ENCODE measurements at regions not wholly inside any gene's neighbourhood (a gene's known extent, or its start where the extent isn't known, plus 50 kb on each side); places are given as distances from the start of the nearest gene placed in this dataset.

GRCh38 chr12:115730975-115731541, 546.4 kb downstream of the MED13L start:
- no peak for TF ChIP-seq CTCF (conservative IDR thresholded peaks at IDR 0.05 in 1 of 2, IDR thresholded peaks at IDR 0.05 in 1 of 2; ENCODE audit: low read depth in 1 of 2, low read length in 2 of 2)
- TF ChIP-seq EZH2 (IDR thresholded peaks at IDR 0.05; ENCODE audit: low read length, missing control alignments), result no peak
- DNase-seq (ENCODE audit: low read depth in 2 of 2), result no peak

DNA sequence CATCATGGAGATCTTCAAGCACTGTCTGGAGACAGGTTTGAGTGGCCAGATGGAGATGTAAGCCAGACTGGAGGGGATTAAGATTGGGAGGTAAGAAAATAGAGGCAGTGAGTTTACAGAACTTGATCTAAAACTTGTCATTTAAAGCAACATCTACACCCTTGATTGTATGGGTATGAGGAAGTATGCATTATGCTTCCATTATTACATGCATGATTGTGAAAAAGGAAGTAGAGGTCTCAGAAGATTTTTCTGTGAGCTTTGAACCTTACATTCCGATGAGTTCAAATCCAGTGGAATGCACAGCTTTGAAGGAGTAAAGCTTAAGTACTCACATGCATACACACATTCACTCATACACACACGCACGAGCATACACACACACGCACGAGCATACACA, 550.8 kb downstream of the MED13L start:
- Histone ChIP-seq H3K9me3 (ENCODE audit: control insufficient read depth, insufficient read depth, low read depth, low read length) (no peaks in the 10 kb centered on the region), H3K27me3 (ENCODE audit: control insufficient read depth, insufficient read depth, low read length) (no peaks in the 10 kb centered on the region), H3K27ac (ENCODE audit: insufficient read depth, low read length) (no peak overlapping the region), H3K4me3 (replicated peaks in 1 of 4; ENCODE audit: control extremely low read depth in 1 of 4, insufficient read depth in 1 of 4, low read depth in 3 of 4, low read length in 4 of 4) (no peak overlapping the region), H3K4me2 (ENCODE audit: extremely low read depth, insufficient read depth, low read length) (no peak overlapping the region), H2AFZ (ENCODE audit: low read length) (no peak overlapping the region), H3K4me1 (ENCODE audit: control insufficient read depth, extremely low read depth, insufficient read depth, low read length) (no peaks in the 10 kb centered on the region), H3K36me3 (ENCODE audit: control insufficient read depth, insufficient read depth, low read length) (no peaks in the 10 kb centered on the region), H4K20me1 (ENCODE audit: control insufficient read depth, extremely low read depth, insufficient read depth, low read length) (no peaks in the 10 kb centered on the region), H3K79me2 (ENCODE audit: control insufficient read depth, insufficient read depth, low read length) (no peaks in the 10 kb centered on the region), H3K9ac (ENCODE audit: insufficient read depth, low read length) (no peak overlapping the region)
- TF ChIP-seq EZH2 (IDR thresholded peaks at IDR 0.05; ENCODE audit: low read length, missing control alignments) (no peak), CTCF (conservative IDR thresholded peaks at IDR 0.05 in 1 of 2, IDR thresholded peaks at IDR 0.05 in 1 of 2; ENCODE audit: low read depth in 1 of 2, low read length in 2 of 2) (no peak)
- DNase-seq (ENCODE audit: low read depth in 2 of 2), result no peak

More at GRCh38 chr12:115730975-115731541, 546.4 kb downstream of the MED13L start:
- no peaks in the 10 kb centered on the region for H3K36me3 ChIP-seq (ENCODE audit: control insufficient read depth, insufficient read depth, low read length)
- no peaks in the 10 kb centered on the region for H3K4me1 ChIP-seq (ENCODE audit: control insufficient read depth, extremely low read depth, insufficient read depth, low read length)
- no peak overlapping the region for H3K4me2 ChIP-seq (ENCODE audit: extremely low read depth, insufficient read depth, low read length)
- H3K9ac ChIP-seq (ENCODE audit: insufficient read depth, low read length), result no peak overlapping the region
- H3K9me3 ChIP-seq (ENCODE audit: control insufficient read depth, insufficient read depth, low read depth, low read length), result no peaks in the 10 kb centered on the region
- H2AFZ ChIP-seq (ENCODE audit: low read length), result no peak overlapping the region
- H3K27ac ChIP-seq (ENCODE audit: insufficient read depth, low read length), result no peak overlapping the region
- no peaks in the 10 kb centered on the region for H4K20me1 ChIP-seq (ENCODE audit: control insufficient read depth, extremely low read depth, insufficient read depth, low read length)
- H3K4me3 ChIP-seq (replicated peaks in 1 of 4; ENCODE audit: control extremely low read depth in 1 of 4, insufficient read depth in 1 of 4, low read depth in 3 of 4, low read length in 4 of 4), result no peak overlapping the region
- H3K27me3 ChIP-seq (ENCODE audit: control insufficient read depth, insufficient read depth, low read length), result no peaks in the 10 kb centered on the region
- no peaks in the 10 kb centered on the region for H3K79me2 ChIP-seq (ENCODE audit: control insufficient read depth, insufficient read depth, low read length)

DNA sequence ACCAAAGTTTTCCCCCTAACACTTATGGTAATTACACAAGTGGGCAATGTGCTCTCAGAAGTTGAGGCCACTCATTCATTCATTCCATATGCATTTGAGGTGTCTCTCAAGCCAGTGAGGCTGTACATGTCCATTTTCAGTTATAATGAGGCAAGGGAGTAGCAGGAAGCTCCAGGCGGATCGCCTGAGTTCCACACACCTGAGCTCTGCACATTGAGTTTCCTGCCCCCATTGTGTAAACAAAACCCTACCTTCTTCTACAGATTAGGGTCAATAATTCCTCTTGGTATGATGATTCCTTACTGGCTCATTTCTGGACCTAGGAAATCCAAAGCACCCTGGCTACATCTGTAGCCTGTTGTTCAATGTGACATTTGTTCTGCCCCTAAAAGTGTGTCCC, 555.3 kb downstream of the MED13L start:
- no peak overlapping the region for H3K27ac ChIP-seq (ENCODE audit: insufficient read depth, low read length)
- H3K4me3 ChIP-seq (replicated peaks in 1 of 4; ENCODE audit: control extremely low read depth in 1 of 4, insufficient read depth in 1 of 4, low read depth in 3 of 4, low read length in 4 of 4), result no peak overlapping the region
- H2AFZ ChIP-seq (ENCODE audit: low read length), result no peak overlapping the region
- H3K4me2 ChIP-seq (ENCODE audit: extremely low read depth, insufficient read depth, low read length), result no peak overlapping the region
- H3K79me2 ChIP-seq (ENCODE audit: control insufficient read depth, insufficient read depth, low read length), result no peaks in the 10 kb centered on the region
- no peaks in the 10 kb centered on the region for H3K27me3 ChIP-seq (ENCODE audit: control insufficient read depth, insufficient read depth, low read length)
- TF ChIP-seq EZH2 (IDR thresholded peaks at IDR 0.05; ENCODE audit: low read length, missing control alignments), result no peak
- TF ChIP-seq CTCF (conservative IDR thresholded peaks at IDR 0.05 in 1 of 2, IDR thresholded peaks at IDR 0.05 in 1 of 2; ENCODE audit: low read depth in 1 of 2, low read length in 2 of 2), result no peak
- no peak for DNase-seq (ENCODE audit: low read depth in 2 of 2)
- H3K9me3 ChIP-seq (ENCODE audit: control insufficient read depth, insufficient read depth, low read depth, low read length), result no peaks in the 10 kb centered on the region
- H4K20me1 ChIP-seq (ENCODE audit: control insufficient read depth, extremely low read depth, insufficient read depth, low read length), result no peaks in the 10 kb centered on the region
- no peak overlapping the region for H3K9ac ChIP-seq (ENCODE audit: insufficient read depth, low read length)
- H3K36me3 ChIP-seq (ENCODE audit: control insufficient read depth, insufficient read depth, low read length), result no peaks in the 10 kb centered on the region
- H3K4me1 ChIP-seq (ENCODE audit: control insufficient read depth, extremely low read depth, insufficient read depth, low read length), result no peaks in the 10 kb centered on the region

All from fibroblast of lung (primary cell).